Fibroblast of pulmonary artery (primary cell): ENCODE measurements at regions not wholly inside any gene's neighbourhood (a gene's known extent, or its start where the extent isn't known, plus 50 kb on each side); places are given as distances from the start of the nearest gene placed in this dataset.

Experiments
- DNase-seq: peaks from one replicate; pipeline ENCODE4 v3.0.0-alpha.2; 2010; ENCODE audit warnings: low read depth
- H3K4me3 ChIP-seq: replicated peaks from 2 replicates; pipeline ENCODE4 v1.5.1; 2011; ENCODE audit warnings: low read depth, mild to moderate bottlenecking, control low read depth, low read length, moderate library complexity
- TF ChIP-seq, protein P1 (sequence below): IDR thresholded peaks from 2 replicates; pipeline ENCODE4 v1.5.1; 2011; ENCODE audit warnings: mild to moderate bottlenecking, control low read depth, low read length, inconsistent platforms; ENCODE audit errors: missing control alignments

DNA sequence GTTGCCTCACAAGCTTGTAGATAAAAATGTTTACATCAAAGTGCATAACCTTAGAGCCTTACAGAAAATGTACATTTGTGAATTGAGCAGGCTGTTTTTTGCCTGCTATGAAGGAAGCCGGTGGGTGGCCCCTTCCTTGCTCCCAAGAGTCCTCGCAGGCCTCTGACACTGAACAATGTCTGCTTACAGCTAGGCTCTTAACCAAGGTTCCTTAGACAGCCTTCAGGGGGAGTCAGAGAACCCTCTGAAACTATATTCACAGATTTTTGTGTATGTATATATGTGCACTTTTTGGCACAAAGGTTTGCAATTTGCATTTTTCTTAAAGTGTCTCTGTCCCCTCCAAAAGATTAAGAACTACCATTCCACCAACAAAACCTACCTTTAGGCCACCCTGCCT lies 282.6 kb downstream of the BARHL2 start:
- DNase-seq = peak; percentile 3
- TF ChIP-seq, protein P1, sequence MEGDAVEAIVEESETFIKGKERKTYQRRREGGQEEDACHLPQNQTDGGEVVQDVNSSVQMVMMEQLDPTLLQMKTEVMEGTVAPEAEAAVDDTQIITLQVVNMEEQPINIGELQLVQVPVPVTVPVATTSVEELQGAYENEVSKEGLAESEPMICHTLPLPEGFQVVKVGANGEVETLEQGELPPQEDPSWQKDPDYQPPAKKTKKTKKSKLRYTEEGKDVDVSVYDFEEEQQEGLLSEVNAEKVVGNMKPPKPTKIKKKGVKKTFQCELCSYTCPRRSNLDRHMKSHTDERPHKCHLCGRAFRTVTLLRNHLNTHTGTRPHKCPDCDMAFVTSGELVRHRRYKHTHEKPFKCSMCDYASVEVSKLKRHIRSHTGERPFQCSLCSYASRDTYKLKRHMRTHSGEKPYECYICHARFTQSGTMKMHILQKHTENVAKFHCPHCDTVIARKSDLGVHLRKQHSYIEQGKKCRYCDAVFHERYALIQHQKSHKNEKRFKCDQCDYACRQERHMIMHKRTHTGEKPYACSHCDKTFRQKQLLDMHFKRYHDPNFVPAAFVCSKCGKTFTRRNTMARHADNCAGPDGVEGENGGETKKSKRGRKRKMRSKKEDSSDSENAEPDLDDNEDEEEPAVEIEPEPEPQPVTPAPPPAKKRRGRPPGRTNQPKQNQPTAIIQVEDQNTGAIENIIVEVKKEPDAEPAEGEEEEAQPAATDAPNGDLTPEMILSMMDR = peak; percentile 26
- no peak overlapping the region for H3K4me3 ChIP-seq

DNA sequence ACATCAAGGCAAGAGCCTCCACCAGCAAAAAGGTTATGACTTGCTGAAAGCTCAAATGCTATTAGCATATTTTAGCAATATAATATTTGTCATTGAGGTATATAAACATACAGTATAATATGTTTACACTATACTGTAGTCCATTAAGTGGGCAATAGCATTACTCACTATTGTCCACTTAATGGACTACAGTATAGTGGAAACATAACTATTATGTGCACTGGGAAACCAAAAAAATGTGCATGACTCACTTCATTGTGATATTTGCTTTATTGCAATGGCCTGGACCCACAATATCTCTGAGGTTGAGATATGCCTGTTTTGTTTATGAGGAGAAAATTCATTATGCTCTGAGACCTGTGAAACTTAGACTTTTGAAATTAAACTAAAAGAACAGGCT lies 300.0 kb downstream of the BARHL2 start:
- peak; percentile 22 for DNase-seq
- H3K4me3 ChIP-seq = no peak overlapping the region
- TF ChIP-seq, protein P1 = no peak

DNA sequence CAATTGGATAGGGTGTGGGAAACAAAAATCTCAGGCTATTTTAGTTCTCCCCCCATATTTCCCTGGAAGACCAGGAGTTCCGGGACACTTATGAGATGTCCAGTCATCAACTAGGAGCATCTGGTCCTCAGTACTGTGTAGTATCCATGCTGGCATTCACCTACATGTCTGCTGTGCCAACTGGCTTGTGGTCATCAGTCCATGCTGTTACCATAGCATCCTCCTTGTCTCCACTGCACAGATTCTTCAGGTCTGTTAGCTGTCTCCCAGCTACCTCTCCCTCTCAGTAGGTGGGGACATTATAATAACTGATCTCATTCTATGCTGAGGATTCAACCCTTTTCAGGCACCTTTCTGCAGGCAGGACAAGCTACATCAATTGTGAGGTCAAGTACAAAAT lies 302.9 kb downstream of the BARHL2 start:
- no peak for DNase-seq
- TF ChIP-seq, protein P1 = no peak
- no peak overlapping the region for H3K4me3 ChIP-seq

GRCh38 chr1:90413519-90413918 lies 303.6 kb downstream of the BARHL2 start:
- TF ChIP-seq, protein P1 = no peak
- no peak for DNase-seq
- no peak overlapping the region for H3K4me3 ChIP-seq

DNA sequence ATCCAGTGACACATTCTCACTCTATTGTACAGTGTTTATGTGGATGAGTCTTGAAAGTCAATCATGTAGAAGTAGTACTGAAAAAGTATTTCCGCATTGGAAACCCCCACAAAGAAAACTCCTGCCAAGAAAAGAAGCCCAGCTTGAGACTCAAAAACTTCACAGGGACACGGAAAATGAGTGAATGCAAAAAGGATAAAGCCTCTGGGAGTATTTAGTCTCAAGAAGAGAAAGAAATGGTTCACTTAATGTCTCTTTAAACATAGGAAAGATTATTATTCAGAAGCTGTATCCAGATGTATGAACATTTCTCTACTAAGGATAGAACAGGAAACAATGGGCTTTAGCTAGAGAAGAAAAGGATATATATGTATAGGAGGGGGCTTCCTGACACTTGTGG lies 304.5 kb downstream of the BARHL2 start:
- TF ChIP-seq, protein P1 = no peak
- DNase-seq = no peak
- H3K4me3 ChIP-seq = no peak overlapping the region

DNA sequence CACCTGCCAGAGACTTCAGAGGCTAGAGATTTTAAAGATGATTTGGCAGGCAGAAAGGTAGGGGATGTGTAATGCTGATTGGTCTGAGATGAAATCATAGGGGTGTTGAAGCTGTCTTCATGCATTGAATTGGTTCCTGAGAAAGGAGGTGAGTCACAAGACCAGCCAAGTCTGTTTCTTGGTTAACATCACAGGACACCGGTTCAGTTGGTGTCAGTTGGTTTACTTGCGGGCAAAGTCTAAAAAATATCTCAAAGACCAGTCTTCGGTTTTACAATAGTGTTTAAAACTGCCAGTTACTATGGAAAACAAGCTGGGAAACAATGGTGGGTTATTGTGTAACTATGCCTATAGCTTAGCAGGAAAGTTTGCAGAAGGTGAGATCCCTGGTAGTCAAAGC lies 305.9 kb downstream of the BARHL2 start:
- H3K4me3 ChIP-seq = no peak overlapping the region
- TF ChIP-seq, protein P1 = no peak
- no peak for DNase-seq

DNA sequence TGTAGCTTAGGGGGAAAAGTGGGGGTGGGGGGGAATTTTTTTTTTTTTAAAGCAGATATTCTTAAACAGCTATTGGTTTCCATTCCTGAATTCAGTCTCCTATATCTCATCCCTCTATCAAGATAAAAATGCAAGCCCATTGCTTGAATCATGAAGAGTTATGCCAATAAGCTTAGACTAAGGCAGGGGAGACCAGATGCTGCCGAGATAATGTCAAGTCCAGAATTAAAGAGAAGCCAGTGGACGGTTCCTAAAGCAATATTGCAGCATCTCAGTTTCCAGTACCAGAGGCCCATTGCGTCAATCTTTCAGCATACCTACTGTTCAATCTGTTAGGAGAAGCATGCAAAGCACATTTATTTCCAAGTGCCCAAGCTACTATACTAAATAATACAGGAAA lies 309.4 kb downstream of the BARHL2 start:
- no peak overlapping the region for H3K4me3 ChIP-seq
- no peak for DNase-seq
- TF ChIP-seq, protein P1 = no peak
